ENCODE measurements at regions not wholly inside any gene's neighbourhood (a gene's known extent, or its start where the extent isn't known, plus 50 kb on each side); places are given as distances from the start of the nearest gene placed in this dataset.

DNA sequence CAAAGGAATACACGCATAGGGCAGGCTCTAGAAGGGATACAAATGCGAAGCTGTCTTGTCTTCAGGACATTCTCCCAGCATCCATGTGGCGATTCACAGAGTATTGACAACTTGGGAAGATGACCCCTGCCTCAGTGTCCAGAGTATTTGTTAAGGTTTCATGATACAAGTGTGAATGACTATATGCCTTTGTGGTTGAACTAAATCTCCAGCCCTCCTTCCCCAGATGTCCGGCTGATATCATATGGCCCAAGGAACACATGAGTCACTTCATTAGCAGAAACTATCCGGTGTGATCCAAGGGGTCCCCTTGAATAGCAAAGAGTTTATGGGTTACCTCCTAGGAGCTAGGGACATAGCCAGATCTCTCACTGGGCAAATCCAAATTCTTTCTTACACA is 151.0 kb downstream of the INSIG2 start:
- TF ChIP-seq, protein P1, sequence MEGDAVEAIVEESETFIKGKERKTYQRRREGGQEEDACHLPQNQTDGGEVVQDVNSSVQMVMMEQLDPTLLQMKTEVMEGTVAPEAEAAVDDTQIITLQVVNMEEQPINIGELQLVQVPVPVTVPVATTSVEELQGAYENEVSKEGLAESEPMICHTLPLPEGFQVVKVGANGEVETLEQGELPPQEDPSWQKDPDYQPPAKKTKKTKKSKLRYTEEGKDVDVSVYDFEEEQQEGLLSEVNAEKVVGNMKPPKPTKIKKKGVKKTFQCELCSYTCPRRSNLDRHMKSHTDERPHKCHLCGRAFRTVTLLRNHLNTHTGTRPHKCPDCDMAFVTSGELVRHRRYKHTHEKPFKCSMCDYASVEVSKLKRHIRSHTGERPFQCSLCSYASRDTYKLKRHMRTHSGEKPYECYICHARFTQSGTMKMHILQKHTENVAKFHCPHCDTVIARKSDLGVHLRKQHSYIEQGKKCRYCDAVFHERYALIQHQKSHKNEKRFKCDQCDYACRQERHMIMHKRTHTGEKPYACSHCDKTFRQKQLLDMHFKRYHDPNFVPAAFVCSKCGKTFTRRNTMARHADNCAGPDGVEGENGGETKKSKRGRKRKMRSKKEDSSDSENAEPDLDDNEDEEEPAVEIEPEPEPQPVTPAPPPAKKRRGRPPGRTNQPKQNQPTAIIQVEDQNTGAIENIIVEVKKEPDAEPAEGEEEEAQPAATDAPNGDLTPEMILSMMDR (conservative IDR thresholded peaks at IDR 0.05; ENCODE audit: low read length), result no peak
- TF ChIP-seq EZH2phosphoT487 (IDR thresholded peaks at IDR 0.05; ENCODE audit: borderline replicate concordance), result no peak
